ENCODE measurements at regions not wholly inside any gene's neighbourhood (a gene's known extent, or its start where the extent isn't known, plus 50 kb on each side); places are given as distances from the start of the nearest gene placed in this dataset.
"Not testable (repeated sequence)": the region's sequence is repeated elsewhere in the genome, so short reads cannot be mapped to it uniquely, and the experiment has no call there.

GRCh38 chrY:9774765-9775164 is 247.1 kb downstream of the TSPY10 start:
- TF ChIP-seq CTCF (IDR thresholded peaks at IDR 0.05; ENCODE audit: borderline replicate concordance, extremely low read depth, low read length, poor library complexity, severe bottlenecking); EZH2 (IDR thresholded peaks at IDR 0.05; ENCODE audit: borderline replicate concordance, low read depth, low read length, severe bottlenecking): not testable (repeated sequence)

All from DND-41 (cell line).